NCI-H524 (cell line): ENCODE measurements at regions not wholly inside any gene's neighbourhood (a gene's known extent, or its start where the extent isn't known, plus 50 kb on each side); places are given as distances from the start of the nearest gene placed in this dataset.

Experiments
- DNase-seq, 2 experiments: peaks; one replicate each; lab custom pipeline; 2025; lab: John Stamatoyannopoulos, UW

- no peak for DNase-seq
Measured at GRCh38 chr11:112903340-112903739, 57.9 kb upstream of the NCAM1 start.

GRCh38 chr11:112911124-112911523 is 50.1 kb upstream of the NCAM1 start:
- DNase-seq, result no peak
